ENCODE measurements at regions not wholly inside any gene's neighbourhood (a gene's known extent, or its start where the extent isn't known, plus 50 kb on each side); places are given as distances from the start of the nearest gene placed in this dataset.
"Not testable (repeated sequence)": the region's sequence is repeated elsewhere in the genome, so short reads cannot be mapped to it uniquely, and the experiment has no call there.

GRCh38 chr13:110820322-110820721, 94.5 kb downstream of the ANKRD10 start:
- no peak for DNase-seq
- no peak for TF ChIP-seq CTCF (IDR thresholded peaks at IDR 0.05; ENCODE audit: low read depth, low read length, missing control alignments)
- H3K27ac ChIP-seq: no peak overlapping the region
- H3K27me3 ChIP-seq (replicated peaks): no peaks in the 10 kb centered on the region
- no peak overlapping the region for H3K4me3 ChIP-seq (ENCODE audit: low read depth, low read length)
- in situ Hi-C loops (cut with HindIII; ENCODE audit: low pct_ligation_motif_present, low sequenced_read_pairs): no loop called here
- no peaks in the 10 kb centered on the region for H3K36me3 ChIP-seq (replicated peaks)

- H3K36me3 ChIP-seq (replicated peaks); DNase-seq; H3K27me3 ChIP-seq (replicated peaks); H3K27ac ChIP-seq; in situ Hi-C loops (cut with HindIII; ENCODE audit: low pct_ligation_motif_present, low sequenced_read_pairs); H3K4me3 ChIP-seq (ENCODE audit: low read depth, low read length): not testable (repeated sequence)
Measured at GRCh38 chr13:110821837-110822668, 92.8 kb downstream of the ANKRD10 start.

- in situ Hi-C loops (cut with HindIII; ENCODE audit: low pct_ligation_motif_present, low sequenced_read_pairs): no loop called here
- Histone ChIP-seq H3K27ac (no peak overlapping the region), H3K27me3 (replicated peaks) (no peaks in the 10 kb centered on the region), H3K4me3 (ENCODE audit: low read depth, low read length) (no peak overlapping the region), H3K36me3 (replicated peaks) (no peaks in the 10 kb centered on the region)
- no peak for TF ChIP-seq CTCF (IDR thresholded peaks at IDR 0.05; ENCODE audit: low read depth, low read length, missing control alignments)
- DNase-seq: no peak
Measured at GRCh38 chr13:110822669-110822945, 92.3 kb downstream of the ANKRD10 start.

GRCh38 chr13:110824702-110825300, 90.1 kb downstream of the ANKRD10 start:
- TF ChIP-seq CTCF (IDR thresholded peaks at IDR 0.05; ENCODE audit: low read depth, low read length, missing control alignments): no peak
- in situ Hi-C loops (cut with HindIII; ENCODE audit: low pct_ligation_motif_present, low sequenced_read_pairs): no loop called here
- Histone ChIP-seq H3K27me3 (replicated peaks) (no peaks in the 10 kb centered on the region), H3K27ac (no peak overlapping the region), H3K36me3 (replicated peaks) (no peaks in the 10 kb centered on the region), H3K4me3 (ENCODE audit: low read depth, low read length) (no peak overlapping the region)
- DNase-seq: no peak

- H3K36me3 ChIP-seq (replicated peaks): no peaks in the 10 kb centered on the region
- H3K27ac ChIP-seq: no peak overlapping the region
- no peak for TF ChIP-seq CTCF (IDR thresholded peaks at IDR 0.05; ENCODE audit: low read depth, low read length, missing control alignments)
- in situ Hi-C loops (cut with HindIII; ENCODE audit: low pct_ligation_motif_present, low sequenced_read_pairs): no loop called here
- no peak overlapping the region for H3K4me3 ChIP-seq (ENCODE audit: low read depth, low read length)
- no peaks in the 10 kb centered on the region for H3K27me3 ChIP-seq (replicated peaks)
- no peak for DNase-seq
Measured at GRCh38 chr13:110825516-110825915, 89.4 kb downstream of the ANKRD10 start.

- no peak for DNase-seq
- Histone ChIP-seq H3K36me3 (replicated peaks) (no peaks in the 10 kb centered on the region), H3K27me3 (replicated peaks) (no peaks in the 10 kb centered on the region), H3K4me3 (ENCODE audit: low read depth, low read length) (no peak overlapping the region), H3K27ac (no peak overlapping the region)
- TF ChIP-seq CTCF (IDR thresholded peaks at IDR 0.05; ENCODE audit: low read depth, low read length, missing control alignments): no peak
- in situ Hi-C loops (cut with HindIII; ENCODE audit: low pct_ligation_motif_present, low sequenced_read_pairs): no loop called here
Measured at GRCh38 chr13:110826101-110826500, 88.8 kb downstream of the ANKRD10 start.
